22Rv1 (cell line): ENCODE measurements at regions not wholly inside any gene's neighbourhood (a gene's known extent, or its start where the extent isn't known, plus 50 kb on each side); places are given as distances from the start of the nearest gene placed in this dataset.
"Not testable (repeated sequence)": the region's sequence is repeated elsewhere in the genome, so short reads cannot be mapped to it uniquely, and the experiment has no call there.

Source experiments
- CTCF ChIP-seq: fragments of 450-650 bp; IDR thresholded peaks from 2 replicates; pipeline ENCODE4 v1.5.1; 2017; ENCODE audit warnings: mild to moderate bottlenecking
- ZFX ChIP-seq: fragments of 450-650 bp; IDR thresholded peaks from 2 replicates; pipeline ENCODE4 v1.6.1; 2017; ENCODE audit warnings: antibody characterized with exemption, borderline replicate concordance

GRCh38 chr20:30291686-30292085, 965.8 kb upstream of the DEFB115 start:
- not testable (repeated sequence) for TF ChIP-seq CTCF, ZFX
